ENCODE measurements at regions not wholly inside any gene's neighbourhood (a gene's known extent, or its start where the extent isn't known, plus 50 kb on each side); places are given as distances from the start of the nearest gene placed in this dataset.
"Not testable (repeated sequence)": the region's sequence is repeated elsewhere in the genome, so short reads cannot be mapped to it uniquely, and the experiment has no call there.

- FAIRE-seq (no peak), DNase-seq (ENCODE audit: low read depth, low spot score) (no peak)
- no peaks in the 10 kb centered on the region for H3K4me1 ChIP-seq (ENCODE audit: control insufficient read depth, extremely low read depth, insufficient read depth, low read length)
- no peaks in the 10 kb centered on the region for H3K79me2 ChIP-seq (ENCODE audit: control insufficient read depth, insufficient read depth, low read length)
- no peak overlapping the region for H3K9ac ChIP-seq (ENCODE audit: control insufficient read depth, extremely low read depth, insufficient read depth, low read length)
- no peak overlapping the region for H2AFZ ChIP-seq (ENCODE audit: control insufficient read depth, low read length)
- H3K27ac ChIP-seq (ENCODE audit: control insufficient read depth, insufficient read depth, low read length) = no peak overlapping the region
- no peaks in the 10 kb centered on the region for H3K9me1 ChIP-seq (ENCODE audit: control insufficient read depth, extremely low read depth, insufficient read depth, low read length)
- no peaks in the 10 kb centered on the region for H3K27me3 ChIP-seq (ENCODE audit: control insufficient read depth, extremely low read depth, insufficient read depth, low read length)
- H4K20me1 ChIP-seq (ENCODE audit: control insufficient read depth, extremely low read depth, insufficient read depth, low read length) = no peaks in the 10 kb centered on the region
- H3K4me3 ChIP-seq (ENCODE audit: control insufficient read depth in 2 of 3, extremely low read depth in 1 of 3, insufficient read depth in 2 of 3, low read depth in 1 of 3, low read length in 3 of 3) = no peak overlapping the region
- no peaks in the 10 kb centered on the region for H3K9me3 ChIP-seq (ENCODE audit: control insufficient read depth, low read depth, low read length)
- no peak for TF ChIP-seq EZH2 (IDR thresholded peaks at IDR 0.05; ENCODE audit: low read length)
- TF ChIP-seq, protein P1, sequence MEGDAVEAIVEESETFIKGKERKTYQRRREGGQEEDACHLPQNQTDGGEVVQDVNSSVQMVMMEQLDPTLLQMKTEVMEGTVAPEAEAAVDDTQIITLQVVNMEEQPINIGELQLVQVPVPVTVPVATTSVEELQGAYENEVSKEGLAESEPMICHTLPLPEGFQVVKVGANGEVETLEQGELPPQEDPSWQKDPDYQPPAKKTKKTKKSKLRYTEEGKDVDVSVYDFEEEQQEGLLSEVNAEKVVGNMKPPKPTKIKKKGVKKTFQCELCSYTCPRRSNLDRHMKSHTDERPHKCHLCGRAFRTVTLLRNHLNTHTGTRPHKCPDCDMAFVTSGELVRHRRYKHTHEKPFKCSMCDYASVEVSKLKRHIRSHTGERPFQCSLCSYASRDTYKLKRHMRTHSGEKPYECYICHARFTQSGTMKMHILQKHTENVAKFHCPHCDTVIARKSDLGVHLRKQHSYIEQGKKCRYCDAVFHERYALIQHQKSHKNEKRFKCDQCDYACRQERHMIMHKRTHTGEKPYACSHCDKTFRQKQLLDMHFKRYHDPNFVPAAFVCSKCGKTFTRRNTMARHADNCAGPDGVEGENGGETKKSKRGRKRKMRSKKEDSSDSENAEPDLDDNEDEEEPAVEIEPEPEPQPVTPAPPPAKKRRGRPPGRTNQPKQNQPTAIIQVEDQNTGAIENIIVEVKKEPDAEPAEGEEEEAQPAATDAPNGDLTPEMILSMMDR (optimal IDR thresholded peaks at IDR 0.05 in 1 of 3, IDR thresholded peaks at IDR 0.05 in 1 of 3, conservative IDR thresholded peaks at IDR 0.05 in 1 of 3; ENCODE audit: extremely low read depth in 1 of 3, insufficient read depth in 2 of 3, low read length in 3 of 3) = no peak
- H3K4me2 ChIP-seq (ENCODE audit: control insufficient read depth, extremely low read depth, insufficient read depth, low read depth, low read length) = no peak overlapping the region
- dilution Hi-C loops (cut with MboI; ENCODE audit: extremely low pct_ligation_motif_present, low sequenced_read_pairs) = no loop called here
- no peaks in the 10 kb centered on the region for H3K36me3 ChIP-seq (ENCODE audit: control insufficient read depth in 2 of 2, extremely low read depth in 1 of 2, insufficient read depth in 2 of 2, low read length in 2 of 2)
Observed at GRCh38 chr9:90165281-90165680, 477.3 kb downstream of the DIRAS2 start.

GRCh38 chr9:90166374-90166773 lies 476.2 kb downstream of the DIRAS2 start:
- FAIRE-seq; H3K9me1 ChIP-seq (ENCODE audit: control insufficient read depth, extremely low read depth, insufficient read depth, low read length); H3K79me2 ChIP-seq (ENCODE audit: control insufficient read depth, insufficient read depth, low read length); DNase-seq (ENCODE audit: low read depth, low spot score); H3K4me1 ChIP-seq (ENCODE audit: control insufficient read depth, extremely low read depth, insufficient read depth, low read length); H3K4me2 ChIP-seq (ENCODE audit: control insufficient read depth, extremely low read depth, insufficient read depth, low read depth, low read length); H3K27ac ChIP-seq (ENCODE audit: control insufficient read depth, insufficient read depth, low read length); H3K9me3 ChIP-seq (ENCODE audit: control insufficient read depth, low read depth, low read length); H3K36me3 ChIP-seq (ENCODE audit: control insufficient read depth in 2 of 2, extremely low read depth in 1 of 2, insufficient read depth in 2 of 2, low read length in 2 of 2); H4K20me1 ChIP-seq (ENCODE audit: control insufficient read depth, extremely low read depth, insufficient read depth, low read length); H2AFZ ChIP-seq (ENCODE audit: control insufficient read depth, low read length); H3K27me3 ChIP-seq (ENCODE audit: control insufficient read depth, extremely low read depth, insufficient read depth, low read length); H3K4me3 ChIP-seq (ENCODE audit: control insufficient read depth in 2 of 3, extremely low read depth in 1 of 3, insufficient read depth in 2 of 3, low read depth in 1 of 3, low read length in 3 of 3); H3K9ac ChIP-seq (ENCODE audit: control insufficient read depth, extremely low read depth, insufficient read depth, low read length); dilution Hi-C loops (cut with MboI; ENCODE audit: extremely low pct_ligation_motif_present, low sequenced_read_pairs): not testable (repeated sequence)

DNA sequence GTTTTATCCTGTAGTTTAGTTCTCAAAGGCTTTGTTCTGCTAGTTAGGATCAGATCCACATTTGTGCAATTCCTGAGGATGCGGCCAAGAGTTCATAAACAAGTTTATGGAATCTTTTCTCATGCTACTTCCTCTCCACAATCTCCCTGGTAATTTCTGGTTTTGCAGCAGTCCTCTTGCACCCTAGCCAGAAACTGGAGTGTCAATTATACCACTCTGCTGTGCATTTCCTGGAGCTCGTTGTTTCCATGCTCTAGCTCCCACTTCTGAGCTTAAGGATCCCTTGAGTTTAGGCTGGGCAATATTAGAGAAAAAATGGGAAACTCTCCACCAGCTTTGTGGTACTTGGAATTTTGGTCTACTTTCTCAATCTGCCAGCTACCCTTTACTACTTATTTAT lies 474.7 kb downstream of the DIRAS2 start:
- dilution Hi-C loops (cut with MboI; ENCODE audit: extremely low pct_ligation_motif_present, low sequenced_read_pairs) = no loop called here
- H3K27me3 ChIP-seq (ENCODE audit: control insufficient read depth, extremely low read depth, insufficient read depth, low read length) = no peaks in the 10 kb centered on the region
- no peak for FAIRE-seq

More for the DNA sequence above, 474.7 kb downstream of the DIRAS2 start:
- Histone ChIP-seq H3K4me3 (ENCODE audit: control insufficient read depth in 2 of 3, extremely low read depth in 1 of 3, insufficient read depth in 2 of 3, low read depth in 1 of 3, low read length in 3 of 3) (no peak overlapping the region), H3K9me1 (ENCODE audit: control insufficient read depth, extremely low read depth, insufficient read depth, low read length) (no peaks in the 10 kb centered on the region), H3K9me3 (ENCODE audit: control insufficient read depth, low read depth, low read length) (peaks cover 2% of the 10 kb centered on the region), H3K27ac (ENCODE audit: control insufficient read depth, insufficient read depth, low read length) (no peak overlapping the region), H4K20me1 (ENCODE audit: control insufficient read depth, extremely low read depth, insufficient read depth, low read length) (no peaks in the 10 kb centered on the region), H3K79me2 (ENCODE audit: control insufficient read depth, insufficient read depth, low read length) (no peaks in the 10 kb centered on the region), H2AFZ (ENCODE audit: control insufficient read depth, low read length) (no peak overlapping the region), H3K4me1 (ENCODE audit: control insufficient read depth, extremely low read depth, insufficient read depth, low read length) (no peaks in the 10 kb centered on the region), H3K36me3 (ENCODE audit: control insufficient read depth in 2 of 2, extremely low read depth in 1 of 2, insufficient read depth in 2 of 2, low read length in 2 of 2) (no peaks in the 10 kb centered on the region), H3K4me2 (ENCODE audit: control insufficient read depth, extremely low read depth, insufficient read depth, low read depth, low read length) (no peak overlapping the region), H3K9ac (ENCODE audit: control insufficient read depth, extremely low read depth, insufficient read depth, low read length) (no peak overlapping the region)
- no peak for DNase-seq (ENCODE audit: low read depth, low spot score)
- TF ChIP-seq EZH2 (IDR thresholded peaks at IDR 0.05; ENCODE audit: low read length) = no peak
- TF ChIP-seq, protein P1 (optimal IDR thresholded peaks at IDR 0.05 in 1 of 3, IDR thresholded peaks at IDR 0.05 in 1 of 3, conservative IDR thresholded peaks at IDR 0.05 in 1 of 3; ENCODE audit: extremely low read depth in 1 of 3, insufficient read depth in 2 of 3, low read length in 3 of 3) = no peak

All from keratinocyte (primary cell).